ENCODE measurements at regions not wholly inside any gene's neighbourhood (a gene's known extent, or its start where the extent isn't known, plus 50 kb on each side); places are given as distances from the start of the nearest gene placed in this dataset.

- TF ChIP-seq CTCF (IDR thresholded peaks at IDR 0.05) (peak; percentile 53), EZH2 (IDR thresholded peaks at IDR 0.05) (no peak), EZH2phosphoT487 (IDR thresholded peaks at IDR 0.05) (no peak)
Observed at GRCh38 chr6:165858586-165858985, 195.5 kb upstream of the PDE10A start.
